ENCODE measurements at regions not wholly inside any gene's neighbourhood (a gene's known extent, or its start where the extent isn't known, plus 50 kb on each side); places are given as distances from the start of the nearest gene placed in this dataset.
A peak's percentile ranks its signal among the peaks of the same experiment; 100 is the strongest.

GRCh38 chr2:118310681-118311429 is 222.6 kb downstream of the INSIG2 start:
- DNase-seq: no peak

GRCh38 chr2:118309946-118310680 is 221.8 kb downstream of the INSIG2 start:
- DNase-seq: peak; percentile 18

- no peak for DNase-seq
Observed at GRCh38 chr2:118309257-118309945, 221.1 kb downstream of the INSIG2 start.

- no peak for DNase-seq
Observed at GRCh38 chr2:118307864-118308263, 219.6 kb downstream of the INSIG2 start.

GRCh38 chr2:118301248-118301647 is 213.0 kb downstream of the INSIG2 start:
- DNase-seq: no peak

GRCh38 chr2:118300832-118301231 is 212.6 kb downstream of the INSIG2 start:
- no peak for DNase-seq

- DNase-seq: no peak
Observed at GRCh38 chr2:118296663-118297062, 208.4 kb downstream of the INSIG2 start.

- DNase-seq: no peak
Observed at GRCh38 chr2:118295592-118296390, 207.5 kb downstream of the INSIG2 start.

GRCh38 chr2:118294063-118294462 is 205.8 kb downstream of the INSIG2 start:
- DNase-seq: no peak

GRCh38 chr2:118292991-118293390 is 204.7 kb downstream of the INSIG2 start:
- no peak for DNase-seq

- no peak for DNase-seq
Observed at GRCh38 chr2:118291251-118291880, 203.1 kb downstream of the INSIG2 start.

- DNase-seq: no peak
Observed at GRCh38 chr2:118290411-118291250, 202.4 kb downstream of the INSIG2 start.

- no peak for DNase-seq
Observed at GRCh38 chr2:118279005-118279404, 190.7 kb downstream of the INSIG2 start.

GRCh38 chr2:118278046-118278445 is 189.8 kb downstream of the INSIG2 start:
- no peak for DNase-seq

- no peak for DNase-seq
Observed at GRCh38 chr2:118274841-118275510, 186.7 kb downstream of the INSIG2 start.

- no peak for DNase-seq
Observed at GRCh38 chr2:118272391-118272790, 184.1 kb downstream of the INSIG2 start.

- no peak for DNase-seq
Observed at GRCh38 chr2:118269408-118270051, 181.3 kb downstream of the INSIG2 start.

- no peak for DNase-seq
Observed at GRCh38 chr2:118268268-118268667, 180.0 kb downstream of the INSIG2 start.

- no peak for DNase-seq
Observed at GRCh38 chr2:118265873-118266455, 177.7 kb downstream of the INSIG2 start.

Measured in EL (cell line).